GM23248 (cell line): ENCODE measurements at regions not wholly inside any gene's neighbourhood (a gene's known extent, or its start where the extent isn't known, plus 50 kb on each side); places are given as distances from the start of the nearest gene placed in this dataset.

Experiments
- EZH2 ChIP-seq: fragments of 200-600 bp; sonication (generic); IDR thresholded peaks from 2 replicates; pipeline ENCODE4 v1.6.1; 2018; ENCODE audit warnings: antibody characterized with exemption, mild to moderate bottlenecking; ENCODE audit not compliant: insufficient read depth, poor library complexity, severe bottlenecking
- EZH2phosphoT487 ChIP-seq: fragments of 200-600 bp; sonication (generic); IDR thresholded peaks from 2 replicates; pipeline ENCODE4 v1.6.1; 2018; ENCODE audit warnings: antibody characterized with exemption, moderate library complexity, mild to moderate bottlenecking, low read depth; ENCODE audit not compliant: insufficient read depth

GRCh38 chr4:10369517-10369916 lies 87.7 kb downstream of the ZNF518B start:
- TF ChIP-seq EZH2phosphoT487, result no peak
- no peak for TF ChIP-seq EZH2
